IPS-20b (cell line): ENCODE measurements at regions not wholly inside any gene's neighbourhood (a gene's known extent, or its start where the extent isn't known, plus 50 kb on each side); places are given as distances from the start of the nearest gene placed in this dataset.

Source experiments
- H3K27ac ChIP-seq: one replicate; pipeline ENCODE4 v1.5.1; 2013; ENCODE audit warnings: low read length
- H3K27me3 ChIP-seq: 2 replicates; pipeline ENCODE4 v1.6.1; 2013; ENCODE audit warnings: mild to moderate bottlenecking, low read length, inconsistent platforms; ENCODE audit not compliant: insufficient read depth
- H3K36me3 ChIP-seq: 2 replicates; pipeline ENCODE4 v1.6.1; 2013; ENCODE audit warnings: low read depth, mild to moderate bottlenecking, inconsistent platforms, low read length, moderate library complexity; ENCODE audit not compliant: insufficient read depth
- H3K4me1 ChIP-seq: 2 replicates; pipeline ENCODE4 v1.6.1; 2013; ENCODE audit warnings: mild to moderate bottlenecking, control low read depth, inconsistent platforms, low read length, moderate library complexity; ENCODE audit not compliant: insufficient read depth
- H3K4me3 ChIP-seq: 2 replicates; pipeline ENCODE4 v1.5.1; 2013; ENCODE audit warnings: mild to moderate bottlenecking, low read length, inconsistent platforms
- H3K9ac ChIP-seq: 2 replicates; pipeline ENCODE4 v1.6.1; 2013; ENCODE audit warnings: low read depth, mild to moderate bottlenecking, inconsistent platforms, low read length, moderate library complexity
- H3K9me3 ChIP-seq: 2 replicates; pipeline ENCODE4 v1.6.1; 2013; ENCODE audit warnings: mild to moderate bottlenecking, low read depth, low read length, inconsistent platforms; ENCODE audit not compliant: insufficient read depth

GRCh38 chr11:45399166-45399565, 113.0 kb upstream of the SYT13 start:
- no peak overlapping the region for H3K27ac ChIP-seq

DNA sequence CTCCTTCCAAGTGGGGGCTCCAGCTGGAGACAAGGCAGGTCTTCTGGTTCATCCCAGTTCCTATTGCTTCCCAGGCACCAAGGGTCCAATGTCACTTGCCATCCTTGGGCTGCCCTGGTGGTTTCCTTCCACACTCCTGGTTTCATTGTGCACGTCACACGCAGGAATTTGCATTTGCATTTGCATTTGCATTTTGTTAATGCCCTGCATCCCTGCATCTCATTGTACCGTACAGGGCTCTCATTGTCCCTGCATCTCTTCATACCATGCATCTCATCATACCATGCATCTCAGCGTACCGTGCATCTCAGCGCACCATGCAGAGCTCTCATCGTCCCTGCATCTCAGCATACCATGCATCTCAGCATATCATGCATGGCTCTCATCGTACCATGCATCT, 112.2 kb upstream of the SYT13 start:
- Histone ChIP-seq H3K4me3 (no peak overlapping the region), H3K9me3 (no peaks in the 10 kb centered on the region), H3K9ac (no peak overlapping the region), H3K4me1 (no peaks in the 10 kb centered on the region), H3K36me3 (no peaks in the 10 kb centered on the region), H3K27ac (no peak overlapping the region), H3K27me3 (no peaks in the 10 kb centered on the region)

More at GRCh38 chr11:45399166-45399565, 113.0 kb upstream of the SYT13 start:
- Histone ChIP-seq H3K4me3 (no peak overlapping the region), H3K4me1 (no peaks in the 10 kb centered on the region), H3K27me3 (no peaks in the 10 kb centered on the region), H3K9me3 (no peaks in the 10 kb centered on the region), H3K9ac (no peak overlapping the region), H3K36me3 (no peaks in the 10 kb centered on the region)

- Histone ChIP-seq H3K4me3 (no peak overlapping the region), H3K9me3 (no peaks in the 10 kb centered on the region), H3K36me3 (no peaks in the 10 kb centered on the region), H3K9ac (no peak overlapping the region), H3K27me3 (no peaks in the 10 kb centered on the region), H3K4me1 (no peaks in the 10 kb centered on the region), H3K27ac (no peak overlapping the region)
These were observed 110.3 kb upstream of the SYT13 start for GRCh38 chr11:45396394-45396793.

- no peaks in the 10 kb centered on the region for H3K36me3 ChIP-seq
- H3K27me3 ChIP-seq = no peaks in the 10 kb centered on the region
- H3K9me3 ChIP-seq = no peaks in the 10 kb centered on the region
- no peak overlapping the region for H3K9ac ChIP-seq
- H3K4me3 ChIP-seq = no peak overlapping the region
- H3K27ac ChIP-seq = no peak overlapping the region
- H3K4me1 ChIP-seq = no peaks in the 10 kb centered on the region
These were observed 109.8 kb upstream of the SYT13 start for GRCh38 chr11:45395947-45396346.

GRCh38 chr11:45395421-45395820, 109.3 kb upstream of the SYT13 start:
- H3K27me3 ChIP-seq = no peaks in the 10 kb centered on the region
- H3K9ac ChIP-seq = no peak overlapping the region
- no peaks in the 10 kb centered on the region for H3K9me3 ChIP-seq
- H3K36me3 ChIP-seq = no peaks in the 10 kb centered on the region
- no peaks in the 10 kb centered on the region for H3K4me1 ChIP-seq
- H3K27ac ChIP-seq = no peak overlapping the region
- no peak overlapping the region for H3K4me3 ChIP-seq

DNA sequence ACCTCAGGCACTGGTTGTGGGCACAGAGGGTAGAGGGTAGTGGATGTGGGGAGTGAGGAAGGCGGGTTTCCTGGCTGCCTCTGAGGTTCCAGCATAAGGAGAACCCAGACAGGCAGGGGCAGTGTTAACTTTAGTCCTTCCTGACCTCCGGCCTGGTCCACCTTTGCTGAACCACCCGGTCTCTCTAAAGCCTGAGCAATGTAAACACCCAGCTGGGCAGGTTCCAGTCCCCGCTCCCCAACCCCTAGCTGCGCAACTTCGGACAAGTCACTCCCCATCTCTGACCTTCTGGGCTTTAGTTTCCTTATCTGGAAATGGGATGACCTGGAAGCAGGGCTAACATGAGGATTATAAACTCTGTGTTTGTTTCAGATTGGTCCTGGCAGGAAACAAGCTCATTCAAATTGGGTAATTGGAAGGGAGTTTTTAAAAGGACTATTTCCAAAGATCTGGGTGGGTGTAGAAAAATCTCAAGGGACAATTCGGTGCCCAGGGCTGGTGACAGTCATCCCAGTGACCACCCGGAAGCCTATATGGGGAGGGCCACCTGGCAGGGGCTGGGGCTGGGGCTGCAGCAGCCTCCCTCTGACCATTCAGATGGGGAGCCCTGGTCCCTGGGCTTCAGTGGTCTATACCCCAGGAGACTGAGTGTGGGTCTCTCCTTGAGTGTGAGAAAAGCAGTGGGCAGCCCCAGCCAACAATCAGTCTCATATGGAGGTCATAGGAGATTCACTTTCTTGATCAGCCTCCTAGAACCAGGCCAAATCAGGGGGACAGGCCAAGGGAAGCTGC, 108.3 kb upstream of the SYT13 start:
- H3K27me3 ChIP-seq = no peaks in the 10 kb centered on the region
- H3K27ac ChIP-seq = no peak overlapping the region
- no peaks in the 10 kb centered on the region for H3K36me3 ChIP-seq
- H3K9ac ChIP-seq = no peak overlapping the region
- H3K4me3 ChIP-seq = no peak overlapping the region
- no peaks in the 10 kb centered on the region for H3K4me1 ChIP-seq
- no peaks in the 10 kb centered on the region for H3K9me3 ChIP-seq

DNA sequence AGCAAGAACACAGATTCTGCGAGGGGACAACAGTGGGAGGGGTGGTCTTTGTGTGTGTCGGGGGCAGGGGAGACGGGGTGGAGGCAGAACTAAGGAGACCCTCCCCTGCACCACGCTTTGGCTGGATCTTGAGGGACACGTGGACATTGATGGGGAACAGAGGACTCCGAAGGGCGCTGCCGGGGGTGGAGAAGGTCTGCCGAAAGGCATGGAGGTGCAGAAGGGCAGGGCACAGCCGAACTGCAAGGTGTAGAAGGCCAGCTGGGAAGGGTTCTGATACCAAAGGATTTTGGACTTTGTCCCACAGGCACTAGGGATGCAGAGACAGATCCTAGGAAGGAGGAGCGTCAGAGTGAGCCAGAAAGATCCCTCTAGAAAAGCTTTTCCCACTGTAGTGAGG, 107.7 kb upstream of the SYT13 start:
- Histone ChIP-seq H3K9ac (no peak overlapping the region), H3K4me1 (no peaks in the 10 kb centered on the region), H3K27me3 (no peaks in the 10 kb centered on the region), H3K9me3 (no peaks in the 10 kb centered on the region), H3K36me3 (no peaks in the 10 kb centered on the region), H3K27ac (no peak overlapping the region), H3K4me3 (no peak overlapping the region)

GRCh38 chr11:45393334-45393733, 107.2 kb upstream of the SYT13 start:
- H3K9ac ChIP-seq = no peak overlapping the region
- H3K36me3 ChIP-seq = no peaks in the 10 kb centered on the region
- H3K4me1 ChIP-seq = no peaks in the 10 kb centered on the region
- no peaks in the 10 kb centered on the region for H3K27me3 ChIP-seq
- no peak overlapping the region for H3K27ac ChIP-seq
- H3K9me3 ChIP-seq = no peaks in the 10 kb centered on the region
- no peak overlapping the region for H3K4me3 ChIP-seq

GRCh38 chr11:45392591-45393091, 106.5 kb upstream of the SYT13 start:
- no peaks in the 10 kb centered on the region for H3K9me3 ChIP-seq
- H3K9ac ChIP-seq = no peak overlapping the region
- no peaks in the 10 kb centered on the region for H3K36me3 ChIP-seq
- no peaks in the 10 kb centered on the region for H3K4me1 ChIP-seq
- no peak overlapping the region for H3K4me3 ChIP-seq
- H3K27me3 ChIP-seq = no peaks in the 10 kb centered on the region
- H3K27ac ChIP-seq = no peak overlapping the region

GRCh38 chr11:45392154-45392553, 106.0 kb upstream of the SYT13 start:
- no peak overlapping the region for H3K4me3 ChIP-seq
- H3K36me3 ChIP-seq = no peaks in the 10 kb centered on the region
- H3K27me3 ChIP-seq = no peaks in the 10 kb centered on the region
- H3K4me1 ChIP-seq = no peaks in the 10 kb centered on the region
- no peak overlapping the region for H3K27ac ChIP-seq
- no peaks in the 10 kb centered on the region for H3K9me3 ChIP-seq
- no peak overlapping the region for H3K9ac ChIP-seq

- Histone ChIP-seq H3K27me3 (no peaks in the 10 kb centered on the region), H3K4me1 (no peaks in the 10 kb centered on the region)
These were observed 105.2 kb upstream of the SYT13 start for GRCh38 chr11:45391168-45391850.

GRCh38 chr11:45390407-45390806, 104.3 kb upstream of the SYT13 start:
- H3K27me3 ChIP-seq = no peaks in the 10 kb centered on the region
- H3K36me3 ChIP-seq = no peaks in the 10 kb centered on the region
- no peaks in the 10 kb centered on the region for H3K9me3 ChIP-seq
- no peaks in the 10 kb centered on the region for H3K4me1 ChIP-seq
- no peak overlapping the region for H3K4me3 ChIP-seq
- H3K9ac ChIP-seq = no peak overlapping the region
- no peak overlapping the region for H3K27ac ChIP-seq

More at GRCh38 chr11:45391168-45391850, 105.2 kb upstream of the SYT13 start:
- no peaks in the 10 kb centered on the region for H3K36me3 ChIP-seq
- no peaks in the 10 kb centered on the region for H3K9me3 ChIP-seq
- no peak overlapping the region for H3K4me3 ChIP-seq
- H3K9ac ChIP-seq = no peak overlapping the region
- no peak overlapping the region for H3K27ac ChIP-seq
